H9 (cell line): ENCODE measurements at regions not wholly inside any gene's neighbourhood (a gene's known extent, or its start where the extent isn't known, plus 50 kb on each side); places are given as distances from the start of the nearest gene placed in this dataset.

Source experiments
- DNase-seq: peaks from one replicate; pipeline ENCODE4 v3.0.0-alpha.2; 2017
- H2AFZ ChIP-seq: one replicate; pipeline ENCODE4 v1.6.1; 2013; ENCODE audit warnings: mild to moderate bottlenecking, low read length, control low read depth, moderate library complexity
- H2AK5ac ChIP-seq: 2 replicates; pipeline ENCODE4 v1.6.1; 2013; ENCODE audit warnings: low read length, control low read depth, mixed read lengths; ENCODE audit not compliant: insufficient read length
- H2BK120ac ChIP-seq: one replicate; pipeline ENCODE4 v1.6.1; 2013; ENCODE audit warnings: low read depth, mild to moderate bottlenecking, low read length, control low read depth, inconsistent platforms; ENCODE audit not compliant: poor library complexity, severe bottlenecking
- H2BK12ac ChIP-seq: 2 replicates; pipeline ENCODE4 v1.6.1; 2013; ENCODE audit warnings: low read length, control low read depth, mixed read lengths, low read depth; ENCODE audit not compliant: insufficient read length
- H2BK15ac ChIP-seq: 2 replicates; pipeline ENCODE4 v1.6.1; 2013; ENCODE audit warnings: low read depth, low read length, control low read depth
- H2BK20ac ChIP-seq: one replicate; pipeline ENCODE4 v1.6.1; 2013; ENCODE audit warnings: low read depth, mild to moderate bottlenecking, low read length, control low read depth, inconsistent platforms; ENCODE audit not compliant: poor library complexity, severe bottlenecking
- H2BK5ac ChIP-seq: 2 replicates; pipeline ENCODE4 v1.6.1; 2013; ENCODE audit warnings: low read length, control low read depth, mixed read lengths; ENCODE audit not compliant: insufficient read length
- H3K14ac ChIP-seq: 2 replicates; pipeline ENCODE4 v1.6.1; 2013; ENCODE audit warnings: low read length, control low read depth; ENCODE audit not compliant: insufficient read depth
- H3K18ac ChIP-seq: 2 replicates; pipeline ENCODE4 v1.6.1; 2013; ENCODE audit warnings: low read depth, mild to moderate bottlenecking, mixed read lengths, low read length, control low read depth; ENCODE audit not compliant: insufficient read length
- H3K23ac ChIP-seq: 2 replicates; pipeline ENCODE4 v1.6.1; 2013; ENCODE audit warnings: low read length, control low read depth, mixed read lengths, low read depth; ENCODE audit not compliant: insufficient read length
- H3K23me2 ChIP-seq: 2 replicates; pipeline ENCODE4 v1.6.1; 2013; ENCODE audit warnings: low read depth, mild to moderate bottlenecking, mixed read lengths, low read length, control low read depth; ENCODE audit not compliant: insufficient read length, poor library complexity, severe bottlenecking
- H3K27ac ChIP-seq: 2 replicates; pipeline ENCODE4 v1.5.1; 2013; ENCODE audit warnings: low read length, control low read depth, mixed read lengths, low read depth; ENCODE audit not compliant: insufficient read length
- H3K27me3 ChIP-seq: 2 replicates; pipeline ENCODE4 v1.6.1; 2013; ENCODE audit warnings: low read length, control low read depth, inconsistent platforms; ENCODE audit not compliant: insufficient read depth
- H3K4ac ChIP-seq: 2 replicates; pipeline ENCODE4 v1.6.1; 2013; ENCODE audit warnings: low read depth, mild to moderate bottlenecking, control low read depth, inconsistent platforms, low read length, moderate library complexity
- H3K4me1 ChIP-seq: 2 replicates; pipeline ENCODE4 v1.6.1; 2013; ENCODE audit warnings: low read length, control low read depth, inconsistent platforms; ENCODE audit not compliant: insufficient read depth
- H3K4me2 ChIP-seq: 2 replicates; pipeline ENCODE4 v1.6.1; 2013; ENCODE audit warnings: low read length, control low read depth, mixed read lengths; ENCODE audit not compliant: insufficient read length, insufficient read depth
- H3K56ac ChIP-seq: 2 replicates; pipeline ENCODE4 v1.6.1; 2013; ENCODE audit warnings: low read depth, mild to moderate bottlenecking, mixed read lengths, low read length, control low read depth; ENCODE audit not compliant: insufficient read length
- H3K79me1 ChIP-seq: 2 replicates; pipeline ENCODE4 v1.6.1; 2013; ENCODE audit warnings: low read depth, mild to moderate bottlenecking, moderate library complexity, low read length, control low read depth, inconsistent platforms; ENCODE audit not compliant: insufficient read depth, poor library complexity, severe bottlenecking
- H3K79me2 ChIP-seq: 2 replicates; pipeline ENCODE4 v1.6.1; 2013; ENCODE audit warnings: low read length, control low read depth, inconsistent platforms; ENCODE audit not compliant: insufficient read depth
- H3K9ac ChIP-seq: 2 replicates; pipeline ENCODE4 v1.6.1; 2013; ENCODE audit warnings: low read length, control low read depth, mixed read lengths; ENCODE audit not compliant: insufficient read length; ENCODE audit errors: extremely low read depth
- H3K9me3 ChIP-seq: one replicate; pipeline ENCODE4 v1.6.1; 2013; ENCODE audit warnings: low read depth, low read length, inconsistent platforms; ENCODE audit not compliant: control insufficient read depth
- H3T11ph ChIP-seq: one replicate; pipeline ENCODE4 v1.6.1; 2013; ENCODE audit warnings: mild to moderate bottlenecking, low read length, control low read depth, inconsistent platforms
- H4K20me1 ChIP-seq: one replicate; pipeline ENCODE4 v1.6.1; 2013; ENCODE audit not compliant: control insufficient read depth, insufficient read length, insufficient read depth
- H4K5ac ChIP-seq: 2 replicates; pipeline ENCODE4 v1.6.1; 2013; ENCODE audit warnings: low read depth, mild to moderate bottlenecking, mixed read lengths, low read length, control low read depth; ENCODE audit not compliant: insufficient read length
- H4K8ac ChIP-seq: replicated peaks from 2 replicates; pipeline ENCODE4 v1.6.1; 2013; ENCODE audit warnings: low read length, control low read depth, mixed read lengths, low read depth; ENCODE audit not compliant: insufficient read length
- H4K91ac ChIP-seq: 2 replicates; pipeline ENCODE4 v1.6.1; 2013; ENCODE audit warnings: low read depth, mild to moderate bottlenecking, moderate library complexity, mixed read lengths, low read length, control low read depth; ENCODE audit not compliant: insufficient read length
- H3K27ac Mint-ChIP-seq, 3 experiments: 2 replicates in 2 of 3; 3 replicates in 1 of 3; pipeline ENCODE4 v1.8.0; 2020 to 2021; ENCODE audit warnings: mixed read lengths in 3 of 3, mild to moderate bottlenecking in 1 of 3, moderate library complexity in 1 of 3
- H3K27me3 Mint-ChIP-seq: 2 replicates; pipeline ENCODE4 v1.8.0; 2021; ENCODE audit warnings: low read depth, mild to moderate bottlenecking, moderate library complexity, mixed read lengths
- H3K36me3 Mint-ChIP-seq, 3 experiments: 2 replicates in 2 of 3; 3 replicates in 1 of 3; pipeline ENCODE4 v1.8.0; 2020 to 2021; ENCODE audit warnings: low read depth in 3 of 3, mixed read lengths in 3 of 3; ENCODE audit not compliant: insufficient read depth in 1 of 3
- H3K4me1 Mint-ChIP-seq, 2 experiments: 2 replicates each; pipeline ENCODE4 v1.8.0; 2020; ENCODE audit warnings: mixed read lengths in 2 of 2
- H3K4me3 Mint-ChIP-seq, 2 experiments: 2 replicates in 1 of 2; 3 replicates in 1 of 2; pipeline ENCODE4 v1.8.0; 2020 to 2021; ENCODE audit warnings: mild to moderate bottlenecking in 2 of 2, mixed read lengths in 2 of 2, moderate library complexity in 1 of 2
- H3K9me3 Mint-ChIP-seq, 2 experiments: 2 replicates in 1 of 2; 3 replicates in 1 of 2; pipeline ENCODE4 v1.8.0; 2020; ENCODE audit warnings: mild to moderate bottlenecking in 2 of 2, mixed read lengths in 2 of 2, moderate library complexity in 1 of 2
- CTCF ChIP-seq: fragments of 200-600 bp; sonication (generic); conservative IDR thresholded peaks from 3 replicates; pipeline ENCODE4 v1.8.0; 2021; ENCODE audit warnings: antibody characterized with exemption, mild to moderate bottlenecking
- WGBS: extraction: QIAGEN DNeasy Blood & Tissue Kit; methylation state at CpG from one replicate; pipeline ENCODE4 v1.1.7; 2013; ENCODE audit warnings: missing lambda C conversion rate, low lambda C conversion rate, mixed read lengths; ENCODE audit not compliant: insufficient read length; ENCODE audit errors: extremely low coverage; 5-methylcytosine and 5-hydroxymethylcytosine counted together

- no peak overlapping the region for H2BK12ac ChIP-seq
- TF ChIP-seq CTCF: no peak
- Mint-ChIP-seq H3K4me1 (peaks cover 38 to 50% of the 10 kb centered on the region in 2 experiments), H3K27ac (peak overlapping the region in 2 of 3 experiments; percentile 22 to 92; a peak in 5 of 7 replicates), H3K27me3 (no peaks in the 10 kb centered on the region), H3K9me3 (peaks cover 27 to 30% of the 10 kb centered on the region in 2 experiments), H3K36me3 (peaks cover 1 to 25% (median 15%) of the 10 kb centered on the region in 3 experiments), H3K4me3 (peak overlapping the region; percentile 30; a peak in 2 of 5 replicates)
- H4K5ac ChIP-seq: no peak overlapping the region
- H3T11ph ChIP-seq: no peak overlapping the region
- H3K4ac ChIP-seq: no peak overlapping the region
- H2BK20ac ChIP-seq: no peak overlapping the region
- no peaks in the 10 kb centered on the region for H3K23me2 ChIP-seq
- no peak overlapping the region for H2AK5ac ChIP-seq
- peaks cover 2% of the 10 kb centered on the region; the same call in 1 of the 2 replicates for H3K4me1 ChIP-seq
- no peak overlapping the region for H3K23ac ChIP-seq
- no peaks in the 10 kb centered on the region for H3K79me1 ChIP-seq
- H3K9ac ChIP-seq: no peak overlapping the region
- H3K79me2 ChIP-seq: no peaks in the 10 kb centered on the region
- H2AFZ ChIP-seq: no peak overlapping the region
- H4K91ac ChIP-seq: no peak overlapping the region
- no peak overlapping the region for H3K4me2 ChIP-seq
- H4K8ac ChIP-seq: no peak overlapping the region
- H3K14ac ChIP-seq: no peak overlapping the region
- no peak overlapping the region for H3K27ac ChIP-seq
- H3K9me3 ChIP-seq: no peaks in the 10 kb centered on the region
- no peak overlapping the region for H2BK120ac ChIP-seq
- H4K20me1 ChIP-seq: no peaks in the 10 kb centered on the region
- H3K27me3 ChIP-seq: no peaks in the 10 kb centered on the region; the same call in 1 of the 2 replicates
- no peak overlapping the region for H2BK5ac ChIP-seq
- no peak overlapping the region for H3K18ac ChIP-seq
- no peak for DNase-seq
- WGBS: no CpG with 5 or more reads among the region's 1 CpG
- no peak overlapping the region for H3K56ac ChIP-seq
- H2BK15ac ChIP-seq: no peak overlapping the region
Measured at GRCh38 chr11:43071338-43071737, 240.5 kb upstream of the API5 start.
